Upper lobe of left lung (tissue), 4 donors: ENCODE measurements at regions not wholly inside any gene's neighbourhood (a gene's known extent, or its start where the extent isn't known, plus 50 kb on each side); places are given as distances from the start of the nearest gene placed in this dataset.

Experiments
- CTCF ChIP-seq, 6 experiments: fragments of 450-650 bp in 4 of 6; fragments of 200-600 bp in 2 of 6; sonication (generic) in 2 of 6; IDR thresholded peaks; one replicate each; pipeline ENCODE4 v1.5.1; 2016 to 2019; ENCODE audit warnings: antibody characterized with exemption in 6 of 6
- EP300 ChIP-seq, 4 donors: sonication (generic); formaldehyde crosslinking; IDR thresholded peaks; one replicate each; pipeline ENCODE4 v1.5.1; 2017; ENCODE audit warnings: antibody characterized with exemption in 4 of 4, control low read depth in 2 of 4
- POLR2A ChIP-seq, 4 donors: fragments of 450-650 bp; IDR thresholded peaks; one replicate each; pipeline ENCODE4 v1.5.1; 2016 to 2017; ENCODE audit warnings: antibody characterized with exemption in 4 of 4, mild to moderate bottlenecking in 2 of 4
- POLR2AphosphoS5 ChIP-seq, 2 donors: sonication (generic); formaldehyde crosslinking; IDR thresholded peaks; one replicate each; pipeline ENCODE4 v1.5.1; 2017; ENCODE audit warnings: antibody characterized with exemption in 2 of 2

GRCh38 chr2:11910971-11911370, 164.5 kb downstream of the LPIN1 start:
- TF ChIP-seq POLR2A (IDR thresholded peaks at IDR 0.05) (no peak), CTCF (IDR thresholded peaks at IDR 0.05) (no peak), POLR2AphosphoS5 (IDR thresholded peaks at IDR 0.05) (no peak), EP300 (IDR thresholded peaks at IDR 0.05) (no peak)
